ENCODE measurements at regions not wholly inside any gene's neighbourhood (a gene's known extent, or its start where the extent isn't known, plus 50 kb on each side); places are given as distances from the start of the nearest gene placed in this dataset.

DNA sequence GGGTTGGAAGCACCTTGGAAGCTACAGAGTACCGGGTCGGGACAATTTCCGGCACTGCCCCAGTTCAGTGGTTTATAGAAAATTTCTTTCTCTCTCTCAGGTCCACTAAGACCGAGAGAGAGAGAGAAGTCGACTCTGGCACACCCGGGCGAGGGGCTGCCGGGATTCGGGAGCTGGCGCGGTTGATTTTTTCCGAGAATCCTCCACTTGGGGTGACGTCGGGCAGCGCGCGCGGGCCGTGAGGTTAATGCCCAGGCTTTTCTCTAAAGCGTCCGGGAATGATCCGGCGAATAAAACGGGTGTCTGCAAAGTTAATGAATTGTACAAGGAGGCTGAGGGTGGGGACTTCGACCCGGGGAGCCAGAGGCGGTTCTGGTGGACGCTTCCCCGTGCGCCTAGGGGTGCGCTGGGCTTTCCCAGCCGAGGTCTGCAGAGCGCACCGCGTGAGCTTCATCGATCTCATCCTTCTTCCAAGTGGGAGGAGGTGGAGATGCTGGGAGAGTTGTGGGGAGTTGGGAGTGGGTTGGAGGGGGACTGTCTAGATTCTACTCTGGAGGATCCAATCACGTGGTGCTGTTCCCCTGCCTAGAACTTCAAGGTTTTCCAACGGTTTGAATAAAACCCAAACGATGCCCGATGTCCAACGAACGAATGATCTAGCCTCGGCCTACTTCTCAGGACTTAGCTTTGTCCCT lies 51.9 kb upstream of the TBX3 start:
- no peak for TF ChIP-seq CTCF (IDR thresholded peaks at IDR 0.05; ENCODE audit: borderline replicate concordance, insufficient read depth, low read depth, low read length)
- no peak overlapping the region for H3K4me3 ChIP-seq (ENCODE audit: low read depth, low read length)

- no peak for TF ChIP-seq CTCF (IDR thresholded peaks at IDR 0.05; ENCODE audit: borderline replicate concordance, insufficient read depth, low read depth, low read length)
- no peak overlapping the region for H3K4me3 ChIP-seq (ENCODE audit: low read depth, low read length)
Measured at GRCh38 chr12:114735011-114735410, 51.0 kb upstream of the TBX3 start.

- no peak overlapping the region for H3K4me3 ChIP-seq (ENCODE audit: low read depth, low read length)
- no peak for TF ChIP-seq CTCF (IDR thresholded peaks at IDR 0.05; ENCODE audit: borderline replicate concordance, insufficient read depth, low read depth, low read length)
Measured at GRCh38 chr12:114733919-114734318, 49.9 kb upstream of the TBX3 start.

Measured in GM12875 (cell line).